ENCODE measurements at regions not wholly inside any gene's neighbourhood (a gene's known extent, or its start where the extent isn't known, plus 50 kb on each side); places are given as distances from the start of the nearest gene placed in this dataset.
A peak's percentile ranks its signal among the peaks of the same experiment; 100 is the strongest.

DNA sequence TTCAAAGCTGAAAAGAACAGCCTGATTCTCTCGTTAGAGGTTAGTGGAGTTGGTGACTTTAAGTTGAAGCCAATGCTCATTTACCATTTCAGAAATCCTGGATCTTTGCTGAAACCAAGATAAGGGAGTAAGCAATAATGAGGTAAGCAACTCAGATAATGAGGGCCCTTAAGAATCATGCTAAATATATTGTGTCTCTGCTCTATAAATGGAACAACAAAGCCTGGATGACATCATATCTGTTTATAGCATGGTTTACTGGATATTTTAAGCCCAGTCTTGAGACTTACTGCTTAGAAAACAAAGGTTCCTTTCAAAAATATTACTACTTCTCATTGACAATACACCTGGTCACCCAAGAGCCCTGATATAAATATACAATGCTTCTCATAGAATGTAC is 276.7 kb upstream of the PPARGC1A start (continued):
- TF ChIP-seq ZSCAN32 (CRISPR knock-in tag; IDR thresholded peaks at IDR 0.05) (no peak), ZNF507 (tag; conservative IDR thresholded peaks at IDR 0.05) (no peak), MYBL2 (IDR thresholded peaks at IDR 0.05; ENCODE audit: low read depth) (no peak), MYBL2 (CRISPR knock-in tag; IDR thresholded peaks at IDR 0.05; ENCODE audit: borderline replicate concordance) (no peak), RNF2 (IDR thresholded peaks at IDR 0.05) (no peak), ZNF184 (CRISPR knock-in tag; IDR thresholded peaks at IDR 0.05) (no peak), ZFP1 (CRISPR knock-in tag; IDR thresholded peaks at IDR 0.05) (no peak), ASH1L (IDR thresholded peaks at IDR 0.05; ENCODE audit: borderline replicate concordance, low read depth, partially characterized antibody) (no peak), CBFB (CRISPR knock-in tag; IDR thresholded peaks at IDR 0.05) (no peak), ZNF707 (CRISPR knock-in tag; conservative IDR thresholded peaks at IDR 0.05) (no peak)

DNA sequence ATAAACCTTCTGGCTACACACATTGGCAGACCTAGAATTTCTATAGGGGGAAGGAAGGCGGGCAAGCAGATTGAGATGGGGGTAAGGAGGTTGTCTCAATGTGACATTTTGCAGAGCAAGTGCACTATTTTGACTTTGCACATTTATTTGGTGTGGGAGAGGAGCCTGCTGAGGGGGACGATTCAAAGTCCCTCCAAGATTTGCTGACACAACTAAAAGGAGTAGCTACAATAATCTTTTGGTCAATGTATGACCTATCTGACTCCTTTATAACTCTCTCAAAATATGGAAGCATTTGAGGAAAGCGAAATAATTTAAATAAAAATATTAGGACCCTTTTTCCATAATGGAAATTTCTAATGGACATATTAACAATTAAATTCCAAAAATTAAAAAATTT is 274.9 kb upstream of the PPARGC1A start:
- WGBS (ENCODE audit: insufficient coverage, low coverage, missing lambda C conversion rate): 0% methylated on average over 3 of the region's 3 CpGs
- Histone ChIP-seq H3K27ac (ENCODE audit: extremely low read depth, low read depth, low read length) (no peak overlapping the region), H3K4me2 (ENCODE audit: insufficient read depth, low read length) (no peak overlapping the region), H4K20me1 (replicated peaks; ENCODE audit: control insufficient read depth, insufficient read depth, low read length) (no peaks in the 10 kb centered on the region), H3K9ac (ENCODE audit: insufficient read depth in 1 of 2, low read depth in 2 of 2, low read length in 2 of 2) (no peak overlapping the region), H3K9me3 (replicated peaks; ENCODE audit: control insufficient read depth, insufficient read depth, low read depth, low read length) (no peaks in the 10 kb centered on the region), H2AFZ (ENCODE audit: low read depth, low read length) (no peak overlapping the region), H3K9me1 (ENCODE audit: control insufficient read depth, insufficient read depth, low read length) (no peaks in the 10 kb centered on the region), H3K4me3 (no peak overlapping the region), H3K27me3 (ENCODE audit: control insufficient read depth in 2 of 2, insufficient read depth in 2 of 2, low read length in 2 of 2) (no peaks in the 10 kb centered on the region), H3K79me2 (ENCODE audit: control insufficient read depth, insufficient read depth, low read length) (no peaks in the 10 kb centered on the region), H3K4me1 (replicated peaks in 1 of 2; ENCODE audit: control insufficient read depth in 2 of 2, insufficient read depth in 2 of 2, low read length in 2 of 2) (no peaks in the 10 kb centered on the region), H3K36me3 (ENCODE audit: control insufficient read depth, insufficient read depth, low read length) (no peaks in the 10 kb centered on the region)
- intact Hi-C loops (cut with micrococcal nuclease) (no loop called here), in situ Hi-C loops (cut with MboI) (no loop called here)
- ChIA-PET POLR2A (no interaction called here), CTCF (ENCODE audit: low intra/inter-chr PET ratio) (no interaction called here)
- FAIRE-seq (no peak), ATAC-seq (no peak), DNase-seq (ENCODE audit: extremely low read depth in 1 of 4, low spot score in 3 of 4) (no peak)
- BruUV-seq (replicated peaks): no TSS peak
- TF ChIP-seq ZNF316 (IDR thresholded peaks at IDR 0.05) (peak; percentile 28; the same call in 1 of the 2 replicates), MAFG (tag; conservative IDR thresholded peaks at IDR 0.05) (0 out of 2 replicates have a peak, but pooled peaks have one; percentile 23), MAFF (IDR thresholded peaks at IDR 0.05; ENCODE audit: low read length) (0 out of 2 replicates have a peak, but pooled peaks have one; percentile 15), ZNF324 (CRISPR knock-in tag; IDR thresholded peaks at IDR 0.05) (no peak), C11orf30 (IDR thresholded peaks at IDR 0.05; ENCODE audit: low read depth) (0 out of 2 replicates have a peak, but pooled peaks have one; percentile 19), ZNF124 (CRISPR knock-in tag; IDR thresholded peaks at IDR 0.05) (no peak), ILF3 (IDR thresholded peaks at IDR 0.05; ENCODE audit: borderline replicate concordance) (no peak), ZNF224 (CRISPR knock-in tag; IDR thresholded peaks at IDR 0.05) (no peak)
- TF ChIP-seq, protein P1, sequence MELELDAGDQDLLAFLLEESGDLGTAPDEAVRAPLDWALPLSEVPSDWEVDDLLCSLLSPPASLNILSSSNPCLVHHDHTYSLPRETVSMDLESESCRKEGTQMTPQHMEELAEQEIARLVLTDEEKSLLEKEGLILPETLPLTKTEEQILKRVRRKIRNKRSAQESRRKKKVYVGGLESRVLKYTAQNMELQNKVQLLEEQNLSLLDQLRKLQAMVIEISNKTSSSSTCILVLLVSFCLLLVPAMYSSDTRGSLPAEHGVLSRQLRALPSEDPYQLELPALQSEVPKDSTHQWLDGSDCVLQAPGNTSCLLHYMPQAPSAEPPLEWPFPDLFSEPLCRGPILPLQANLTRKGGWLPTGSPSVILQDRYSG (tag; conservative IDR thresholded peaks at IDR 0.05; ENCODE audit: low read depth): no peak
- TF ChIP-seq, protein P2, sequence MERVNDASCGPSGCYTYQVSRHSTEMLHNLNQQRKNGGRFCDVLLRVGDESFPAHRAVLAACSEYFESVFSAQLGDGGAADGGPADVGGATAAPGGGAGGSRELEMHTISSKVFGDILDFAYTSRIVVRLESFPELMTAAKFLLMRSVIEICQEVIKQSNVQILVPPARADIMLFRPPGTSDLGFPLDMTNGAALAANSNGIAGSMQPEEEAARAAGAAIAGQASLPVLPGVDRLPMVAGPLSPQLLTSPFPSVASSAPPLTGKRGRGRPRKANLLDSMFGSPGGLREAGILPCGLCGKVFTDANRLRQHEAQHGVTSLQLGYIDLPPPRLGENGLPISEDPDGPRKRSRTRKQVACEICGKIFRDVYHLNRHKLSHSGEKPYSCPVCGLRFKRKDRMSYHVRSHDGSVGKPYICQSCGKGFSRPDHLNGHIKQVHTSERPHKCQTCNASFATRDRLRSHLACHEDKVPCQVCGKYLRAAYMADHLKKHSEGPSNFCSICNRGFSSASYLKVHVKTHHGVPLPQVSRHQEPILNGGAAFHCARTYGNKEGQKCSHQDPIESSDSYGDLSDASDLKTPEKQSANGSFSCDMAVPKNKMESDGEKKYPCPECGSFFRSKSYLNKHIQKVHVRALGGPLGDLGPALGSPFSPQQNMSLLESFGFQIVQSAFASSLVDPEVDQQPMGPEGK (CRISPR knock-in tag; IDR thresholded peaks at IDR 0.05; ENCODE audit: borderline replicate concordance): no peak
- TF ChIP-seq, protein P3, sequence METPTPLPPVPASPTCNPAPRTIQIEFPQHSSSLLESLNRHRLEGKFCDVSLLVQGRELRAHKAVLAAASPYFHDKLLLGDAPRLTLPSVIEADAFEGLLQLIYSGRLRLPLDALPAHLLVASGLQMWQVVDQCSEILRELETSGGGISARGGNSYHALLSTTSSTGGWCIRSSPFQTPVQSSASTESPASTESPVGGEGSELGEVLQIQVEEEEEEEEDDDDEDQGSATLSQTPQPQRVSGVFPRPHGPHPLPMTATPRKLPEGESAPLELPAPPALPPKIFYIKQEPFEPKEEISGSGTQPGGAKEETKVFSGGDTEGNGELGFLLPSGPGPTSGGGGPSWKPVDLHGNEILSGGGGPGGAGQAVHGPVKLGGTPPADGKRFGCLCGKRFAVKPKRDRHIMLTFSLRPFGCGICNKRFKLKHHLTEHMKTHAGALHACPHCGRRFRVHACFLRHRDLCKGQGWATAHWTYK (CRISPR knock-in tag; IDR thresholded peaks at IDR 0.05): no peak
